ENCODE measurements at regions not wholly inside any gene's neighbourhood (a gene's known extent, or its start where the extent isn't known, plus 50 kb on each side); places are given as distances from the start of the nearest gene placed in this dataset.

DNA sequence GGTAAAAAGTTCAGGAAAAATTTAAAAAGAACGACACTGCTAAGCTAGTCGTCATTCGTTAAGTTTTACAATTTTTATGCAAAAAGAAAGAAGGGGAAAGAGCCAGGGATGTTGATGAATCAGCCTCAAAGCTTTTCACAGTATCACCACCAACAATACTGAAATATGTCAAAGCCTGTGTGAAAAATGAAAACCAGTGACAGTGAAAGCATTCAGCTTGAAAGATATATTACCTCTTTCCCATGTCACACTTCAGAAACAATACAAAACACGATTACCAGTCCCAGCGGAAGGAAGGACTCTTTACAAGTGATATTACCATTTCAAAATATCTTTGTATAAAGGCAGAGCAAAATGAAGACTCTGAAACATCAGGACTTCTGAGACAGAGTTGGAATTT, 489.2 kb downstream of the EPHA7 start:
- Histone ChIP-seq H3K4me2 (ENCODE audit: control insufficient read depth, extremely low read depth, insufficient read depth, low read depth, low read length) (no peak overlapping the region), H3K79me2 (ENCODE audit: control insufficient read depth, insufficient read depth, low read length) (no peaks in the 10 kb centered on the region), H3K36me3 (ENCODE audit: control insufficient read depth in 2 of 2, extremely low read depth in 1 of 2, insufficient read depth in 2 of 2, low read length in 2 of 2) (no peaks in the 10 kb centered on the region), H3K4me1 (ENCODE audit: control insufficient read depth, extremely low read depth, insufficient read depth, low read length) (no peaks in the 10 kb centered on the region), H3K9ac (ENCODE audit: control insufficient read depth, extremely low read depth, insufficient read depth, low read length) (no peak overlapping the region), H3K27ac (ENCODE audit: control insufficient read depth, insufficient read depth, low read length) (no peak overlapping the region), H4K20me1 (ENCODE audit: control insufficient read depth, extremely low read depth, insufficient read depth, low read length) (no peaks in the 10 kb centered on the region), H3K4me3 (ENCODE audit: control insufficient read depth in 2 of 3, extremely low read depth in 1 of 3, insufficient read depth in 2 of 3, low read depth in 1 of 3, low read length in 3 of 3) (no peak overlapping the region), H2AFZ (ENCODE audit: control insufficient read depth, low read length) (no peak overlapping the region), H3K9me3 (ENCODE audit: control insufficient read depth, low read depth, low read length) (no peaks in the 10 kb centered on the region), H3K27me3 (ENCODE audit: control insufficient read depth, extremely low read depth, insufficient read depth, low read length) (no peaks in the 10 kb centered on the region), H3K9me1 (ENCODE audit: control insufficient read depth, extremely low read depth, insufficient read depth, low read length) (no peaks in the 10 kb centered on the region)
- dilution Hi-C loops (cut with MboI; ENCODE audit: extremely low pct_ligation_motif_present, low sequenced_read_pairs) = no loop called here
- DNase-seq (ENCODE audit: low read depth, low spot score) (no peak), FAIRE-seq (no peak)
- TF ChIP-seq, protein P1, sequence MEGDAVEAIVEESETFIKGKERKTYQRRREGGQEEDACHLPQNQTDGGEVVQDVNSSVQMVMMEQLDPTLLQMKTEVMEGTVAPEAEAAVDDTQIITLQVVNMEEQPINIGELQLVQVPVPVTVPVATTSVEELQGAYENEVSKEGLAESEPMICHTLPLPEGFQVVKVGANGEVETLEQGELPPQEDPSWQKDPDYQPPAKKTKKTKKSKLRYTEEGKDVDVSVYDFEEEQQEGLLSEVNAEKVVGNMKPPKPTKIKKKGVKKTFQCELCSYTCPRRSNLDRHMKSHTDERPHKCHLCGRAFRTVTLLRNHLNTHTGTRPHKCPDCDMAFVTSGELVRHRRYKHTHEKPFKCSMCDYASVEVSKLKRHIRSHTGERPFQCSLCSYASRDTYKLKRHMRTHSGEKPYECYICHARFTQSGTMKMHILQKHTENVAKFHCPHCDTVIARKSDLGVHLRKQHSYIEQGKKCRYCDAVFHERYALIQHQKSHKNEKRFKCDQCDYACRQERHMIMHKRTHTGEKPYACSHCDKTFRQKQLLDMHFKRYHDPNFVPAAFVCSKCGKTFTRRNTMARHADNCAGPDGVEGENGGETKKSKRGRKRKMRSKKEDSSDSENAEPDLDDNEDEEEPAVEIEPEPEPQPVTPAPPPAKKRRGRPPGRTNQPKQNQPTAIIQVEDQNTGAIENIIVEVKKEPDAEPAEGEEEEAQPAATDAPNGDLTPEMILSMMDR (optimal IDR thresholded peaks at IDR 0.05 in 1 of 3, IDR thresholded peaks at IDR 0.05 in 1 of 3, conservative IDR thresholded peaks at IDR 0.05 in 1 of 3; ENCODE audit: extremely low read depth in 1 of 3, insufficient read depth in 2 of 3, low read length in 3 of 3) = no peak
- no peak for TF ChIP-seq EZH2 (IDR thresholded peaks at IDR 0.05; ENCODE audit: low read length)

DNA sequence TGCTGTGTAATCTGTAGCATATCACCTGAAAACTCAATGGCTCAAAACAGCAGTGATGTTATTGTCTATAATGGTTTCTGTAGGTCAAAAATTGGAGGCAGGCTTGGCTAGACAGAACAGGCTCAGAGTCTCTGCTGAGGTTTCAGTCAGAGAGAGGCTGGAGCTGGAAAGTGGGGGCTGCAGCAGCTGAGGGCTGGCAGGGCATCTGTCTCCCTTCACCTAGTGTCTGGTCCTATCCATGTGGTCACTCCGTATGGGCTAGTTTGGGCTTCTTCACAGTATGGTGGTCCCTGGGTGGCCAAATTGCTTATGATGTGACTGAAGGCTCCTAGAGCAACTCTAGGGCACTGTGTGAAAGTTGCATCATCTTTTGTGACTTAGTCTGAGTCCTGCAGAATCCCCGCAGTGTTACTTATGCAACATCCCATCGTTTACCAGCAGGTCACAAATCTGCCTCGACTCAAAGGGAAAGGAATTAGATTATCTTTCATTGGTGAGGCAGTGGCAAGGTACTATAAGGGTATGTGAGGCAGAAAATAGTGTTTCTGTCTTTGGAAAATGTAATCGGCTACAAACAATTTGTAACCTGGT, 497.0 kb downstream of the EPHA7 start:
- Histone ChIP-seq H3K9me3 (ENCODE audit: control insufficient read depth, low read depth, low read length) (no peaks in the 10 kb centered on the region), H3K4me3 (ENCODE audit: control insufficient read depth in 2 of 3, extremely low read depth in 1 of 3, insufficient read depth in 2 of 3, low read depth in 1 of 3, low read length in 3 of 3) (no peak overlapping the region), H2AFZ (ENCODE audit: control insufficient read depth, low read length) (no peak overlapping the region), H3K9me1 (ENCODE audit: control insufficient read depth, extremely low read depth, insufficient read depth, low read length) (no peaks in the 10 kb centered on the region), H3K79me2 (ENCODE audit: control insufficient read depth, insufficient read depth, low read length) (no peaks in the 10 kb centered on the region), H3K27ac (ENCODE audit: control insufficient read depth, insufficient read depth, low read length) (no peak overlapping the region), H4K20me1 (ENCODE audit: control insufficient read depth, extremely low read depth, insufficient read depth, low read length) (no peaks in the 10 kb centered on the region), H3K36me3 (ENCODE audit: control insufficient read depth in 2 of 2, extremely low read depth in 1 of 2, insufficient read depth in 2 of 2, low read length in 2 of 2) (no peaks in the 10 kb centered on the region), H3K9ac (ENCODE audit: control insufficient read depth, extremely low read depth, insufficient read depth, low read length) (no peak overlapping the region), H3K4me2 (ENCODE audit: control insufficient read depth, extremely low read depth, insufficient read depth, low read depth, low read length) (no peak overlapping the region), H3K27me3 (ENCODE audit: control insufficient read depth, extremely low read depth, insufficient read depth, low read length) (no peaks in the 10 kb centered on the region), H3K4me1 (ENCODE audit: control insufficient read depth, extremely low read depth, insufficient read depth, low read length) (no peaks in the 10 kb centered on the region)
- no peak for DNase-seq (ENCODE audit: low read depth, low spot score)
- TF ChIP-seq, protein P1 (optimal IDR thresholded peaks at IDR 0.05 in 1 of 3, IDR thresholded peaks at IDR 0.05 in 1 of 3, conservative IDR thresholded peaks at IDR 0.05 in 1 of 3; ENCODE audit: extremely low read depth in 1 of 3, insufficient read depth in 2 of 3, low read length in 3 of 3) = no peak
- no peak for TF ChIP-seq EZH2 (IDR thresholded peaks at IDR 0.05; ENCODE audit: low read length)
- FAIRE-seq = no peak
- dilution Hi-C loops (cut with MboI; ENCODE audit: extremely low pct_ligation_motif_present, low sequenced_read_pairs) = no loop called here

Data from keratinocyte (primary cell).